Fibroblast of lung (primary cell): ENCODE measurements at regions not wholly inside any gene's neighbourhood (a gene's known extent, or its start where the extent isn't known, plus 50 kb on each side); places are given as distances from the start of the nearest gene placed in this dataset.

Source experiments
- CTCF ChIP-seq, 2 donors: IDR thresholded peaks in 1 of 2; conservative IDR thresholded peaks in 1 of 2; 1 replicate in 1 of 2; 2 replicates in 1 of 2; pipeline ENCODE4 v1.5.1; 2011 to 2012; ENCODE audit warnings: low read length in 2 of 2, control low read depth in 1 of 2, inconsistent platforms in 1 of 2, low read depth in 1 of 2, mild to moderate bottlenecking in 1 of 2
- EZH2 ChIP-seq: IDR thresholded peaks from 2 replicates; pipeline ENCODE4 v1.5.1; 2012; ENCODE audit warnings: low read length, control low read depth, mild to moderate bottlenecking; ENCODE audit errors: missing control alignments

DNA sequence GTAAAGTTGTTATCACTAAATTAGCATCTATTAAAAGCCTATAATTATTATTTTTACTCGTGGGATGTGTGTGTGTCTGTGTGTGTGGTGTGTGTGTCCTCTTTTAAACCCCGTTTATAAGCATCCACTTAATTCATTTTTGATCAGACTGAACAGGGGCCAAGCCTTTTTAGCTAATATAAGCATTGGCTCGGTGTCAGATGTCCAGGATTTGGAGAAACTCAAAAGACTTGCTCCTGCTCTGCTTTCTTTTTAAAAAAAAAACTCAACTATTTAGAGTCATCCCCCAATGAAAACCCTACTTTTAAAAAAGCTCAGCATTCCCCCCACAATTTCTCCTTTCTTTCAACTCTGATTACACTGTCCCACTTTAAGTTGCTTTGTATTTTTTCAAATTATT is 459.3 kb upstream of the MAF start:
- TF ChIP-seq CTCF (conservative IDR thresholded peaks at IDR 0.05 in 1 of 2, IDR thresholded peaks at IDR 0.05 in 1 of 2; ENCODE audit: low read depth in 1 of 2, low read length in 2 of 2) (no peak), EZH2 (no peak)
